Fibroblast of lung (primary cell): ENCODE measurements at regions not wholly inside any gene's neighbourhood (a gene's known extent, or its start where the extent isn't known, plus 50 kb on each side); places are given as distances from the start of the nearest gene placed in this dataset.

Experiments used
- CTCF ChIP-seq, 2 donors: IDR thresholded peaks in 1 of 2; conservative IDR thresholded peaks in 1 of 2; 1 replicate in 1 of 2; 2 replicates in 1 of 2; pipeline ENCODE4 v1.5.1; 2011 to 2012; ENCODE audit warnings: low read length in 2 of 2, control low read depth in 1 of 2, inconsistent platforms in 1 of 2, low read depth in 1 of 2, mild to moderate bottlenecking in 1 of 2
- EZH2 ChIP-seq: IDR thresholded peaks from 2 replicates; pipeline ENCODE4 v1.5.1; 2012; ENCODE audit warnings: low read length, control low read depth, mild to moderate bottlenecking; ENCODE audit errors: missing control alignments

DNA sequence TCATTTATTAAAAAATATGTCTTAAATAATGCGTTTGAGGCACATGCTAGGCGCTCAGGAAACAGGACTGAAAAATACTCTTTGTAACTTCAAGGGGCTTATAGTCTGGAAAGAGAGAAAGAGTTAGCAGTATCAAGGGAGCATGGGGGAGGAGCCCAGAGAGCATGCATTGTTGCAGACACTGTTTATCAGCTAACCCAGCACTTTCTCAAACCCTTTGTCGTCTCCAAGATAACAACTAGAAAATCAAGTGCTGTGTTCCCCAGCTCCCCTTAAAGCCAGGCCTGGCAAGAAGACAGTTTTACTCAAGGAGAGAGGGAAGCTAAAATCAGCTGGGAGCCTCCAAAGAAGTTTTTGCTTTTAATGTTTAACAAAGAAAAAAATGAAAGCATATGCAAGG is 98.4 kb downstream of the PERP start:
- TF ChIP-seq CTCF (conservative IDR thresholded peaks at IDR 0.05 in 1 of 2, IDR thresholded peaks at IDR 0.05 in 1 of 2; ENCODE audit: low read depth in 1 of 2, low read length in 2 of 2) (no peak), EZH2 (no peak)
